Fibroblast of skin of back (primary cell): ENCODE measurements at regions not wholly inside any gene's neighbourhood (a gene's known extent, or its start where the extent isn't known, plus 50 kb on each side); places are given as distances from the start of the nearest gene placed in this dataset.

ENCODE experiments used
- DNase-seq: peaks from one replicate; pipeline ENCODE4 v3.0.0-alpha.2; 2013

DNA sequence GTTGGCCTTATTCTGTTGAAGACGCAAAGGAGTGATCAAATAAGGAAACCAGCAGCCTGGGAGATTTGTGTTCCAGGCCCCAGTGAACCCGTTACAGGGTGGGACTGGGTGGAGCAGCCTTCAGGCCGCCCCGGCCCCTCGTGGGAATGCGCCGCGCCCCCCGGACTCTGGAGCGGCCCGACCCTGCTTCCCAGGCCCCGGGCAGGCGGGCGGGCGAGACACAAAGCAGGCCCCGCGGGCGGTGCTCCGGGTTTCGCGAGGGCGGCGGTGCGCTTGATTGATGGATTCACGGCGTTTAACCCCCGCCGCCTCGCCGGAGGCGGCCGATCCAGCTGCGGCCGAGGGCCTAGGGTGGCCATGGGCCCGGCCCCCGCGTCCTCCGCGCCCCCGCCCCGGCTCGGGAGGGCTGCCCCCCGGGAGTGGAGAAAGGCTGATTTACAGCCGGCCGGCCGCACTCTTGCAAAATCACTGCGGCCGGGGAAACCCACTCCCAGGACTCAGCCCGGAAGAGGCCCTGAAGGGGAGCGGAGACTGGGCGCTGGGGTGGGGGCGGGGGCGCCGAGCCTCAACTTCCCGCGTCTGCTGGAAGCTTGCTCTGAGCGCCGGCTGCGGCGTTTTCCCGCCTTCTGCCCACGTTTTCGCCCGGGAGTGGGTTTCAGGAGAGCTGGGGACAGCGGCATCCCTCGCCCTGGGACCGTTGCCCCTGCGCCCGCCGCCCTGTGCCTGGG lies 299.6 kb upstream of the NFE2L3 start:
- no peak for DNase-seq

DNA sequence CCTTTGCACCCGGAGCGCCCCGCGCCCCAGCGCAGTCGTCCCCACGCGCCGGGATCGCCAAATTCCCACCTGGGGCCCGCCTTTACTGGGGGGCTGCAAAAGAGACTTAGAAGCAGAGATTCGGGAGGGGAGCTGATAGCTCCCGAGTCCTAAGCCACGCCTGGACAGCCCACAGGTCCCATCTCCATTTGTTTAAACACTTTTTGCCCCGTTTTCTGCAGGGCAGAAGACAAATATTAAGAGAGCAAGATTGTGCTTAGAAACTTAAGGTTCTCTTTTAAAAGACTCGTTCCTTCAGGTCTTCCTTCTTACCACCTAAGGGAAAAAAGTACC lies 299.1 kb upstream of the NFE2L3 start:
- DNase-seq, result no peak

DNA sequence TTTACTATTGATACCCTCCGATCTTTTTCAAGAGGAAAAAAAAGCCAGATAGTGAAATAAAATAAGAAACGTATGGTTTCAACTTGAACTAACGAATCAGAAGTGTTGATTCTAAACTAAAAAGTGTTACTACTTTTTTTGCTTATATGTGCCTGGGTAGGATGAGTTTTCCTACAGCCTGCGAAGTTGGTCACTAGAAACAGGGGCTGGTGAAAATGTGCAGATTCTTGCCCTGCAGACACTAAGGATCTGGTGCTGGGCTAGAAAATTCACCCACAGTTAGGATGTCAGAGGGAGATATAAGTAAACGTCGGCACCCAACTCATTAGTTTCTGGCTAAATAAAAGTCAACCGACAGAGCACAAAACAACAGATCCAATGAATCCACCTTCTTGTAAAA lies 298.7 kb upstream of the NFE2L3 start:
- DNase-seq, result no peak

DNA sequence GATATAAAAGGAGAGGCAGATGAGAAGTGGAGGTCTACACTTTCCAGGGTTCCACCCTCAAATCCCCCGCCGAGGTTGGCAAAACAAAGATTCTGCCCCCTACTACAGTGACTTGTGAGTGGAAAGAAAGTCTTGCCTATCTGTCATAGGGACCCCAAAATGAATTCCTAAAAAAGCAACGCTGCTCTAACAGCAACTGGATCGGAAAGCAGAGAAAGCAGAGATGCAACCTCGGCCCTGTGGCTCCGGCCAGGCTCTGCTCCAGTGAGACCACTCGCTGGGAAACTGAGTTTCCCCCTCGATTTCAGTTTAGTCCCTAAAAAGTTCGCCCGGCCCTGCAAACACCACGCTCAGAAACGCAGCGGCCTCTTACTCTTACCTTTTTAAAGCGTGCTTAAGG lies 297.9 kb upstream of the NFE2L3 start:
- no peak for DNase-seq

DNA sequence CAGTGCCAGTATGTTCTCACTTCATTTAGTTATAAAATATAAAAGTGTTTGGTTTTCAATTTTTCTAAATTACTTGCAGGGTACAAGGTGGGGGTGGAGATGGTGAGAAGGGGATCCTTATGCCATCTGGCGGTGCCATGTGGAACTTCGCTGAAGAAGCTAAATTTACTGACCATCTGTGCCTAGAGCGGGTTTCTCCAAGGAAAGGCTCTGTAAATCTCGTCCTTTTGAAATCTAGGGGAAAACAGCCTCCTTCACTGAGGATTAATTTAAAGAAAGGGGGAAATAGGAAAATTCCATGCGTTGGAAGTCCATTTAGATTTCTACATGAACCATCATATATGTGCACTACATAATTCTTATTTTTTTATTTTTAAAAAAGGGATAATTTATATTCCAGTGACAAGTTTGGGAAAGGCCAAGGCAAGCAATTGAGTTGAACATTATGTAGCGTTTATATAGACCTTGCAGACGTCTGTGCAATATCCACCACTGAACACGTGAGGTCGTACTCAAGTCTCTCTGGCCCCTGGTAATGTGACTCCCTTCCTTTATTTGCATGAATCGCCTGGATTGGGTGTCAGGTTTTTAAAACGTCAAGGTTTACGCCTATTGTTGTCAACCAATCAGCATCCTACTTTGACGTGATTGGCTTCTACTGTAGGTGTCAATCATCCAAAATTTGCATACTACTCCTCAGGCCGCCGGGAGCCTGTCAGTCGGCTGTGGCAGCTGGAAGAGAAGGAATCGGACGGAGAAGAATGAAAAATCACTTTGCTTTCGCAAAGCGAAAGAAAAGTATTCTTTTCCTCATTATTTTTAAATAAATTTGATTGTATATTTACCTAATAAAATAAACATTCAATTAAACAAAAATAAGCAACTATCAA lies 297.1 kb upstream of the NFE2L3 start:
- DNase-seq, result peak; percentile 100

DNA sequence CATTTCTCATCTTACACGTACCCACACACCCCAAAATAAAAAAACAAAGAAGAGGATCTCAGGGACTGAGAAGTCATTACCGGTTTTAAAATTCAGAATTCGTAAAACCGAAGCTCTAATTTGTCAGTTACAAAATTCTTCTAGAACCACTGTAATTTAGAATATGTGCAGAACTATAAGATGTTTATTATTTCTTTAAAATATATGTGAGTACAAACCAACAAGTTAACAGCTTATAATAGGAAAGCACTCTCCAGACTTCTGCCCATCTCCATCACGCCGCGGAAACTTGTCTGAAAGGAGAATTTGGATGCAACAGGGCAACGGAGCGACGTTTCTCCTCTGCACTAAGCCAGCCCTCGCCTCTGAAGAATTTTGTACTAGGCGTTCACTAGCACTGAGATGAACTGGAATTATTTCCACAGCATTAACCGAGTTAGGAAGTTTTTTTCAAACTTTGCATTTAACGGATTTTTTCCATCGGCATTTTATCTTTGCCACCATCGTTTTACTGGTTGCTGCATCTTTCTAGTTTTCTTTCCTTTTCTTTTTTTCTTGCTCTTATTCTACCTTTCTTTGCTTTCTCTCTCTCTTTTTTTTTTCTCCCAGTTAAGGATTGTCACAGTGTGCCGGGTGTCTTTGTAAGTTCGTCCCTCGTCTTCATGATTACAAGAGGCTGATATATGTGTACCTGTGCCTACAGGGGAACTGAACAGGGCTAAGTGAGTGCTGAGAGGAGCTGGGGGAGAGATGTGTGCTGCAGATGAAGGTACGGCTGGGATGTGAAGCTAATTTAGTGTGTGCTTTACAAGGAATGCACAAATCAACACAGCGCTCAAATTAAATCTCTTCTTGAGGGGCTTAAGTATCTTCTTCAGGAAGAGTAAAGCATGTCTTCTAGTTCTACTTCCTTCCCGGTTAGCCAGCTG lies 295.9 kb upstream of the NFE2L3 start:
- DNase-seq, result peak; percentile 51

DNA sequence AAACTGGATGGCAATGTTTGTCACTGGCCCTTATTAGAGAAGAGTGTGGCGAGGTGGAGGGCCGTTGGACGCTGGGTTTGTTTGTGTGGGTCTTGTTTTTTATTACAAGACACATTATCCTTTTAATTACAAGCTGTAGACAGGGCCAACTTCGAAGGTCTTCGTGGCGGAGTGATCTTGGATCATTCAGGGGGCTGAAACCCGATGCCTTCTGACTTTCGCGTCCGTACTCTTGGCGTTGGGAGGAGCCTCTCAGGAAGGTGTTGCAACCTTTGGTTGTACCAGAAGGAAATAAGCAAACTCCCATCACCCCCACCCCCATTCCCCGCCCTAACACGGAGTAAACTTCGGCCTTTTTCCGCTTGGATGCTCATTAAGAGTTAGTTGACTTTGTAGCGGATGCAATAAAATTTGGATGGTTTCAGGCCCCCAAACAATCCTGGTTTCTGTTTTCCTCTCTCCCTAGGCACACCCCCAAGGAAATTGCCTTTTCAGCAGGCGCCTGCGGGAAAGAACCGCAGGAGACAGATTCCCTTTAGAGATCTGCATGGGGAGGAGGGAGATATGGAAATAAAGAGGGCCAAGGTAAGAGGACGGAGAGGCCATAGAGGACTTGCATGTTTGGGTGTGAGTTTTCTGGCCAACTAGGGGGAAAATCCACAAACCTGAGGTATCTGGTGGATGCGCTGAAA lies 294.5 kb upstream of the NFE2L3 start:
- DNase-seq, result peak; percentile 39

DNA sequence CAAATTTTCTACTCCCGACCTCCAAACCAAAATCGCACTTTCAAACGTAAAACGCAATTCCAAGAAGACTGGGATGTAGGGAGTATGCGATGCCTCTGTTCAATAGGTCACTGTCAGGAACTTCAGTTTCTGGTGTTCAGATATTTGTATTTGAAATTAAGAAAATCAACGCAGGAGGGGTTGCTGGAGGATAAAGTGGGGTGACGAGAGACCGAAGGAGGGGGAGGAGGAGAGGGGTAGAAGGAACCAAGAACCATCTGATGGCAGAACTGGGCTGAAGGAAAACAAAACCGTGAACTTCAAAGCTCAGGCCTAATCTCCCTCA lies 293.8 kb upstream of the NFE2L3 start:
- DNase-seq, result no peak

DNA sequence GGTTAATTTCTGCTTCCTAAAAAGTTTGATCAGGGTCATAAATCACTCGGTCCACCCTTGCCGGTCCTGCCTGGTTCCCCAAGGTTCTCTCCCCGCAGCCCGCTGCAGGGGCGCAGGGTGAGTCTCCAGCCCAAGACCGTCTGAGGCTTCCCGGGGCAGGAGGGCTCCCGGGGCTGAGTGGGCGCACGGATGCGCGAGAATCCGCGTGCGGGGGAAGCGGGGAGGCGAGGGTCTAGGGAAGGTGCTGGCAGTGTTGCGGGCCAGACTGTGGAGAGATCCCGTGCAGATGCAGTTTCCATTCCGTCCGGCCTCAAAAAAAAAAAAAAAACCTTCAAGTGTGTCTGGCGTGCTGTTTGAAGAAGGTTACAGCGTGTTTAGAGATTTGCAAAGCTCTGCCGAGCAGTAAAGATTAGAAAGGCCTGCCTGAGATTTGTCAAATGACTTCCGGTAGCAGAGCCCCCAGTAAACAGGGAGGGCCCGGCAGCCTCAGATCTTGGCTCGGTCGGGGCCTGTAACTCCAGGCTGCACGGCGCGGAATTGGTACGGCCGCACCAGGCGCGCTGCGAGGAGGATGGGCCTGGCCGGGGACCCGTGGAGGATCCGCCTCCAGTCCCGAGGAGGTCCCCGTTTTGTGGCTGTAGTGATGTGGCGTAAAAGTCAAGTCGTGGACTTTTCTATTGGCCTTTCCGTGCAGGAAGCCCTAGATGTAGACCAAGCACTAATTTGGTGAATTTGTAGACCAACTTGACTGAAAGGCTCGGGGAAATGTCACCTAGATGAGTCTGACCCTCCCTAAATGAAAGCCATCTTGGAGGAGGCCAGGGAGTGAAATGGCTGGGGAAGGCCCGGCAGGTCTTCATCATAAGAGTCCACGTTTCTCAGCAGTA lies 293.2 kb upstream of the NFE2L3 start:
- DNase-seq, result no peak

DNA sequence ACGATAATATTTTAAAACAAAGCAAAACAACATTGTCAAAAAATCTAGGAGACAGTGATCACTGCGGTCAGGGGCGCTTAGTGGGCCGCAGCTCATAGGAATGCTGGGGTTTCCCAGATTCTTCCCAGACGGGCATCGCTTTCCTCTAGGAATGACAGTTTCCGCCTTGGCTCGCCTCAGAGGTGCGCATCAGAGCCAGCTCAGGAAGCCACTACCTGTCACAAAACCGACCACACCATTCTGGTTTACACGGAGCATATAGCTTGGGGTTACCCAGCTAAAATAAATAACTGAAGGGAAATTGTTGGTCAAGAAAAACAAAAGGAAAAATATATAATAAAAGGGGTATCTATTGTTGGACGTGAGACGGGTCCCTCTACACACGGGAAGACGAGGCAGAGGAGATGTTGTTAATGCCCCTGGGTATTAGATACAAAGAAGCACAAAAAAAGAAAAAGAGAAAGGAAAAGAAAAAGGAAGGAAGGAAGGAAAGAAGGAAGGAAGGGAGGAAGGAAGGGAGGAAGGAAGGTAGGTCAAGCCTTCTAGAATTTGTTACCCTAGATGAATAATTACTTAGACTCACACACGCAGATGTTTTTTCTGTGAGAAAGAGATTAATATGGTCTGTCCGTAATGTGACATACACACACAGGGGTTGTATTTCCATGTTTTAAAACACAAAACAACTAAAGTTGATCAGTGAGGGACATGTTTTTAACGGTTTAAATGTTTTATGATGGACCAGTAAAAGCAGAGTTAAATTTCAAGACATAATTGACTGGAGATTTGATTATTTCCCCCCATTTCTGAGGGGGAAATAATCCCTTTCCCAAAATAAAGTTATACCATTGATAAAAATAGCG lies 292.4 kb upstream of the NFE2L3 start:
- DNase-seq, result no peak

DNA sequence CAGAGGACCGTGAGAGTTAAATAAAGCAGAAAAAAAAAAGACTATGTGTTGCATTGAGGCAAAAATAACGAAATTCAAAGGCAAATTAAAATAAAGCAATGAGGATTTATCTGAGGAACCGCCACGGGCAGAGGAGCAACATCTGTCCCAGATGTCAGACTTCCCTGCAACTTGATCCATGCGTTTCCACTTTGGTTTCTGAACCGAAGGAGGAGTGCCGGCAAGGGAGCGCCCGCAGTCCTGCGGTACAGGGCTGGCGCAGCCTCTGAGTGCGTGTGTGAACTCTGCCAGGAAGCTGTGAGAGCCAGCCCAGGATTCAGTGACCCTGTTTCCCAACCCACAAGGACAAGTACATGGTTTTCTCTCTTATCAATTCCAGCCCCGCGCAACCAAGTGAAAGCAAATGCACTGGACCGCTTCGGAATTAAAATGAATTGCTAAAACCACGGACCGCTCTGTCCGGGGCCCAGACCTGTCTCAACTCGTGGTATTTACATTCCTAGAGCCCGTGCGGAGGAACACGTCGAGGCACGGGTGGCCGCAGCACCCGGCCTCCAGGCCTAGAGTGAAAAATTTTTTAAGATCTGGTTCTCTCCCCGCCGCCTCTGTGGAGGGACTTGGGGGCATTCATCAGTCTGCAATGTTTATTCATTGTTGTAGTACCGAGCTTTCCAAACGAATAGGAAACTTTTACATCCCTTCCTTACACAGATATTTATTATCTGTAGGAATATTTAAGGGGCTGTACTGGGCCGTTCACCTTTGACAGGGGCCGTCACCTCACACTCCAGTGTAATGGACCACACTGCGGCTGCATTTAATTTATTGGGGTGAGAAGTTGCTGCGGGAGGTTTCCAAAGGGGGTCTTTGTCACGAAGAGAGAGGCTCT lies 291.5 kb upstream of the NFE2L3 start:
- DNase-seq, result no peak

DNA sequence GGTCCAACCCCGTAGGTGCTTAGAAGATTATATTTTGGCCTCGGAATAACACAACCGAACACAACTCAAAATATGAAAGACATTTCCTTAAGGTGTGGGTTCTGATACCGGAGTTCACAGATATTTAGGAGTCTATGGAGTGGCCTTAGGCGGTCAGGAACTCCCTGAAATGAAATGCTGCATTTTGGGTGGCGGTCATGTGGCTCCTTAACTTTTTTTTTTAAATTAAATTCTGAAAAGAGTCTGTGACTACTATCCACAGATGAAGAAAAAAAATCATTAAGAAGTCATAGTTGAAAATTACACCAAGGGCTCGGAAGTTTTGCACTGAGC lies 290.9 kb upstream of the NFE2L3 start:
- no peak for DNase-seq

DNA sequence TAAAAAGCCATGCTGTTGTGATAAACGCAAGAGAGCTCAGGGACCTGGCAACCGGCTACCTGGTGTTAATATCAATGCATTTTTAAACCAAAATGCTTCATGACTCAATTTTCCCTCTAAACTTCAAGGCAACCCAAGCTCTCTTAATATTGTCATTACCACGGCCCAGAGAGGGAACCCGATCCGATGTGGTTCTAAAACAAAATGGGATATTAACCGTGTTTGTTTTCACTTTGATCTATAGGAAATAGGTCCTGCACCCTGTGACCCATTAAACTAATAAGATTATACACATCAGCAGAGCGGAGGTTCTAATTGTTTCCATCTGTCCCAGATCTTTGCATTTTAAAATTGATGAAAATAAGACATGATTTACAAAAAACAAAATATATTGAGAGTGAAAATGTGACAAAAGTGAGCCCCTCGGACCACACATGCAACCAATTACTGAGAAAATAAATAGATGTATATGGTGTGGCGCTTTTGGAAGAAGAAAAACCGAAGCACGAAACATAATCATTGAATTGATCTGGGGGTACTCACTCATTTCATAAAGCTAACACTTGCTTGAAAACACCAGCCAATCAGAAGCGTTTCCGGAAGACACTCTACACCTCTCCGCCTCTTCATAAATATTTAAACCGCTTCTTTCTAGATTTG lies 290.3 kb upstream of the NFE2L3 start:
- no peak for DNase-seq

DNA sequence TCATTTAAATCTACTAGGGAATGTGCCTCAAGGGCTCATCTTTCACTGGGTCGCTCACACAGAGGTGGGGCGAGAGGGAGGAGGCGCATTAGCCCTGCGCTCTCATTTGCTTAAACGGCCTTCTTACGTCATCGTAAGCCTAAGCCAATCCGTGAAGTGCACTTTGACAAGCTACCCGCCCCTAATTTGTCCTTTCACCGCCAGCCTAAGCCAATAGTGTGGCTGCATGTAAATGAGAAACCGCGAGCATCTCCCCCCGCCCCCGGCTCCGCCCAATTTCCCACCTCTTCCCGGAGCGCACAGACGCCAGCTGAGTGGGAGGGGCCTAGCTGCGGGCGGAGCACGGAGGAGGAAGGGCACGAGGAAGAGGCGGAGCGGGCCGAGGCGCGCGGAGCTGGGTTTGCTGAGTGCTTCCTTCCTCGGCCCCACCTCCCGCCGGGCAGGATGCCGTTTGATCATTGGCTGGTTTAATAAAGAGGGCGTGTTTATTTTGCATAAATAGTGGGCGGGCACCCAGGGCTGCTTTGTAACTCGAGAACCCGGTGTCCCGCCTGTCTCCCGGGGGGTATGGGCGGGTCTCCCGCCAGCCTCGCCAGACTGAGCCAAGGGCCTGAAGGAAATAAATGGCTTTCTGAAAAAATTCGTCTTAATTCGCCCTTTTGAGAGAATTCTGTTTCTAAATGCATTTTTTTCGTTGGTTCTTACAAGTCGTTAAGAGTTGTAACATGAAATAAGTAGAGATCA lies 289.6 kb upstream of the NFE2L3 start:
- peak; percentile 100 for DNase-seq

DNA sequence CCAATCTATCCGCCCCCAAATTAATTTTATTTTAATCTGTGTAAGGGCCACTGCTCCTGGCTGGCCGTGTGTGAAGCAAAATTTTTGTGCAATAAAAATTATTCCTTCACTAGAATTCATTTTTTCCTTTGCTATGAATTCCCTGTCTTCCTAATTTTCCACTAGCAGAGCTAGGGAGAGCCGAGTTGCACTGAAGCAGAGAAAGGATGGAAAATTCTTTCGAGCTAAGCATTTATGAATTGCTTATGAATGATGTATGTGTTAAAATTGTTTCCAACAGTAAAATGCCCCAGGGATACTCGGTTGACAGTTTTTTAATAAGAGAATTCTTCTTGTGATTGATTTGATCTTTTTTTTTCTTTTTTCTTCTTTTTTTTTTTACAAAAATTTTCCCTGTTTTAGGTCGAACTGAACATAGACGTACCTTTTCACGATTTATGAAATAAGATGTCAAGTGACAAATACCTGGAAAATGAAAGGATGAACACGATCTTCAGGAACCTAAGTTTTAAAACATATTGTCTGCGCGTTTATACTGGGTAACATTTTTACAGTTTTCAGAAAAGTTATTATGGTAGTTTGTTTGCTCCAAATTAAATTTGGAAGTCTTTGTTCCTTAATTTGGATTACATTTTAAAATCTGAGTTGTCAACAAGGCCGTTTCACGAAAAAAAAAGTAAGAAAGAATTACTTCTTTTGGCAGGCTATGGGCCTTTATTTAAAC lies 288.8 kb upstream of the NFE2L3 start:
- DNase-seq, result no peak

DNA sequence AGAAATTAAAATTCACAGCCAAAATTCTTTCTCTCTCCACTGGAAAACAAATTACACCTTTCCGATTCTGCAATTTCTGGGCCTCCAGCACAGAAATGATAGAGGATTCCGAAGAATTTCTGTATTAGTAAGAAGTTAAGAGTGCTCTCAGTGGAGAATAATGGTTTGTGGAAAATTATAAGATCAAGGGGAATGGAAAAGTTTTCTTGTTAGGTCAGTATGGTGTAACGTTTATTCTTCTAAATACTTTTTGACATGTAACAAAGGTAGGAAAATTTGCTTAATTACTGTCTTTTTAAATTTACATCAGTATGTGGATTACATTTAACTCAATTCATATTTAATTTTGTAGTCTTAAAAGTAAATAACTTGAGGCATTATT lies 288.3 kb upstream of the NFE2L3 start:
- DNase-seq, result no peak

DNA sequence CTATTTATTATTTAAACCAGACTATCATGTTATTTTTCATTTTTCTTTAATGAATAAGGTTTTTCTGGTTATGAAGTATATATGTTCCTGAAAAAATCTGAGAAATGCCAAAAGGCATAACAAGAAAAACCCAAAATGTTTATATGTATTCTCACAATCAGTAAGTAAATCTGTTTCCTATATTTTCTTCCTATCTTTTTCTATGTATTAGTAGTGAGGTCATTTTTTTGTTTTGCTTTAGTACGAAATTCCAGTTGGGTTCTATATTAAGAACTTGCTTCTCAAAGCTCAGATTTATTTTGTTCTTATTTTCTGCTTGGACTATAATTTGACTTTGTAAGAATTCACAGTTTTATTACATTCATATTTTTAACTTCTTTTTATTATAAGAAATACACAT lies 287.5 kb upstream of the NFE2L3 start:
- no peak for DNase-seq
